HFFc6 (cell line): ENCODE measurements at regions not wholly inside any gene's neighbourhood (a gene's known extent, or its start where the extent isn't known, plus 50 kb on each side); places are given as distances from the start of the nearest gene placed in this dataset.
"Not testable (repeated sequence)": the region's sequence is repeated elsewhere in the genome, so short reads cannot be mapped to it uniquely, and the experiment has no call there.

ENCODE experiments used
- DNase-seq: peaks from one replicate; pipeline ENCODE4 v3.0.0-alpha.2; 2018
- H3K27ac Mint-ChIP-seq: 2 replicates; pipeline ENCODE4 v1.8.0; 2020; ENCODE audit warnings: mild to moderate bottlenecking, mixed read lengths
- H3K27me3 Mint-ChIP-seq: 2 replicates; pipeline ENCODE4 v1.8.0; 2021; ENCODE audit warnings: mild to moderate bottlenecking, moderate library complexity, mixed read lengths; ENCODE audit not compliant: insufficient read depth
- H3K36me3 Mint-ChIP-seq: 2 replicates; pipeline ENCODE4 v1.8.0; 2021; ENCODE audit warnings: low read depth, mixed read lengths
- H3K4me1 Mint-ChIP-seq: 2 replicates; pipeline ENCODE4 v1.8.0; 2020; ENCODE audit warnings: low read depth, mixed read lengths
- H3K4me3 Mint-ChIP-seq: 2 replicates; pipeline ENCODE4 v1.8.0; 2020; ENCODE audit warnings: mild to moderate bottlenecking, moderate library complexity, mixed read lengths
- H3K9me3 Mint-ChIP-seq: 2 replicates; pipeline ENCODE4 v1.8.0; 2020; ENCODE audit warnings: mild to moderate bottlenecking, mixed read lengths
- CTCF ChIP-seq: fragments of 200-600 bp; sonication (generic); IDR thresholded peaks from 2 replicates; pipeline ENCODE4 v1.5.0; 2021; ENCODE audit warnings: antibody characterized with exemption, mild to moderate bottlenecking

- Mint-ChIP-seq H3K4me3 (no peak overlapping the region), H3K36me3 (no peaks in the 10 kb centered on the region), H3K9me3 (peaks cover 19% of the 10 kb centered on the region), H3K27me3 (no peaks in the 10 kb centered on the region), H3K4me1 (no peaks in the 10 kb centered on the region), H3K27ac (no peak overlapping the region)
- no peak for TF ChIP-seq CTCF
- DNase-seq: no peak
Measured at GRCh38 chr6:16018626-16019025, 110.3 kb upstream of the MYLIP start.

- not testable (repeated sequence) for H3K4me1 Mint-ChIP-seq, H3K27me3 Mint-ChIP-seq, H3K36me3 Mint-ChIP-seq, DNase-seq, H3K27ac Mint-ChIP-seq, H3K4me3 Mint-ChIP-seq
- peaks cover 21% of the 10 kb centered on the region for H3K9me3 Mint-ChIP-seq
Measured at GRCh38 chr6:16014325-16014724, 114.6 kb upstream of the MYLIP start.

GRCh38 chr6:16007146-16007545 is 121.7 kb upstream of the MYLIP start:
- no peak for TF ChIP-seq CTCF
- peaks cover 4% of the 10 kb centered on the region; the same call in 1 of the 2 replicates for H3K27me3 Mint-ChIP-seq
- no peaks in the 10 kb centered on the region for H3K4me1 Mint-ChIP-seq
- H3K27ac Mint-ChIP-seq: no peak overlapping the region
- no peak overlapping the region for H3K4me3 Mint-ChIP-seq
- peaks cover 28% of the 10 kb centered on the region for H3K9me3 Mint-ChIP-seq
- no peak for DNase-seq
- H3K36me3 Mint-ChIP-seq: no peaks in the 10 kb centered on the region

- no peak for TF ChIP-seq CTCF
- DNase-seq: no peak
- Mint-ChIP-seq H3K4me1 (no peaks in the 10 kb centered on the region), H3K4me3 (no peak overlapping the region), H3K9me3 (peaks cover 29% of the 10 kb centered on the region), H3K36me3 (no peaks in the 10 kb centered on the region), H3K27ac (no peak overlapping the region), H3K27me3 (peaks cover 4% of the 10 kb centered on the region; the same call in 1 of the 2 replicates)
Measured at GRCh38 chr6:16006681-16007080, 122.2 kb upstream of the MYLIP start.

DNA sequence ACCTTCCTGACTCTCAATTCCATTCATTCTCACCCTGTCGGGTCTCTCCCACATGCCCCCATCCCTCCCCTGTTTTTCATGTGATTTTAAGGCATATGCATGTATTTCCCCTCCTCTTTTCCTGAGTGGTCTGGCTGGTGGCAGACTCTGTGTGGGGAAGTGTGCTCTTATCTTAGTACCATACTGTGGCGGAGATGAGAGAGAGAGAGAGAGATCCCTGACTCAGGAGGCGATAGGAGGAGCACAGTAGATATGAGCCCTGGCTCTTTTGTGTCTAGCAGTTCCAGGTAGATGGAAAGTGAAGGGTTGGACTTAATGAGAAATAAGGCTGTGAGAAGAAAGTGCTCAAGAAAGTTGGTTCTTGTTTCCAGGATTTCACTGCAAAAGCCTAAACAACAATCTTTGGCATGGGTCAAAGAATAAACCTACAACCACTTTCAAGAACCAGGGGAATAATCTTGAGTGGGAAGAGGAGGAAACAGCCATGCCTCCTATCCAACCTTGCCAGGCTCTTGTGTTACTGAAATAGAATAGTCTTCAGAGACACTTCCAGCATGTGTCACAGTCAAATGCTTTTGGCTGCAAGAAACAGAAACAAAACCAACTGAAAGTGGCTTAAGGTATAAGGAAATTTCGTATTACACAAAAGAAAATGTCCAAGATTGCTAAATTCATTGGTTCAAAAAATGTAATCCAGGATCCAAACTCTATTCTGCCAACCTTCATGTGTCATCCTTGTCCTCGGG is 123.8 kb upstream of the MYLIP start:
- Mint-ChIP-seq H3K4me3 (no peak overlapping the region), H3K27ac (no peak overlapping the region), H3K4me1 (no peaks in the 10 kb centered on the region), H3K9me3 (peaks cover 36% of the 10 kb centered on the region), H3K36me3 (no peaks in the 10 kb centered on the region), H3K27me3 (peaks cover 4% of the 10 kb centered on the region; the same call in 1 of the 2 replicates)
- no peak for TF ChIP-seq CTCF
- no peak for DNase-seq

DNA sequence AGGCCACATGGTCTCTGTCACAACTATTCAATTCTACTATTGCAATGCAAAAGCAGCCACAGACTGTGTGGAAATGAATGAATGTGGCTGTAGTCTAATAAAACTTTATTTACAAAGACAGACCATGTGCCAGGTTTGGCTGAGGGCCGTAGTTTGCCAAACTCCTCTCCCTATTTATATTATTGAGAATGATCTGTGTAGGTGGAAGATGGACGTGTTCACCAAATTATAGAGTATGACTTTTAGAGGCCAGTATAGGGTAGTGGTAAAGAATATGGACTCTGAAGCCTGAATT is 125.7 kb upstream of the MYLIP start:
- Mint-ChIP-seq H3K4me1 (no peaks in the 10 kb centered on the region), H3K4me3 (no peak overlapping the region), H3K27me3 (peaks cover 5% of the 10 kb centered on the region; the same call in 1 of the 2 replicates), H3K9me3 (peaks cover 33% of the 10 kb centered on the region), H3K27ac (no peak overlapping the region), H3K36me3 (no peaks in the 10 kb centered on the region)
- no peak for DNase-seq
- TF ChIP-seq CTCF: no peak
